ENCODE measurements at regions not wholly inside any gene's neighbourhood (a gene's known extent, or its start where the extent isn't known, plus 50 kb on each side); places are given as distances from the start of the nearest gene placed in this dataset.

DNA sequence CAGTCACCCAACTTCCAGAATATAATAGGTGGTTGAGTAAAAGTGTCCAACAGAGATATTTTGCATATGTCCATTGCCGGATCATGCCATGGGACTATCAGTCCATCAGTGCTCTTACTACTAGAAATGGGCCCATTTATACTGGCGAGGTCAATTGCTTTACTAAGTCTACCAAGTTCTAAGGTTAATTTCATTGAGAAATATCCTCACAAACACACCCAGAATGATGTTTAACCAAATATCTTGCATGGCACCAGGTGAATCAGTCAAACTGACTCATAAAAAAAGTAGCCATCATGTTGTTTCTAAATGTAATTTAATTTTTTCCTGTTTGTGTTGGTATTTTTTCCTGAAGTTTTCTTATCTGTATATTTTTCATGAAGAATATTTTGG lies 1217.0 kb downstream of the RAPGEF2 start:
- TF ChIP-seq, protein P1, sequence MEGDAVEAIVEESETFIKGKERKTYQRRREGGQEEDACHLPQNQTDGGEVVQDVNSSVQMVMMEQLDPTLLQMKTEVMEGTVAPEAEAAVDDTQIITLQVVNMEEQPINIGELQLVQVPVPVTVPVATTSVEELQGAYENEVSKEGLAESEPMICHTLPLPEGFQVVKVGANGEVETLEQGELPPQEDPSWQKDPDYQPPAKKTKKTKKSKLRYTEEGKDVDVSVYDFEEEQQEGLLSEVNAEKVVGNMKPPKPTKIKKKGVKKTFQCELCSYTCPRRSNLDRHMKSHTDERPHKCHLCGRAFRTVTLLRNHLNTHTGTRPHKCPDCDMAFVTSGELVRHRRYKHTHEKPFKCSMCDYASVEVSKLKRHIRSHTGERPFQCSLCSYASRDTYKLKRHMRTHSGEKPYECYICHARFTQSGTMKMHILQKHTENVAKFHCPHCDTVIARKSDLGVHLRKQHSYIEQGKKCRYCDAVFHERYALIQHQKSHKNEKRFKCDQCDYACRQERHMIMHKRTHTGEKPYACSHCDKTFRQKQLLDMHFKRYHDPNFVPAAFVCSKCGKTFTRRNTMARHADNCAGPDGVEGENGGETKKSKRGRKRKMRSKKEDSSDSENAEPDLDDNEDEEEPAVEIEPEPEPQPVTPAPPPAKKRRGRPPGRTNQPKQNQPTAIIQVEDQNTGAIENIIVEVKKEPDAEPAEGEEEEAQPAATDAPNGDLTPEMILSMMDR (conservative IDR thresholded peaks at IDR 0.05; ENCODE audit: low read depth, low read length) = no peak
- TF ChIP-seq EZH2 (IDR thresholded peaks at IDR 0.05; ENCODE audit: borderline replicate concordance, low read depth, low read length, poor library complexity, severe bottlenecking) = no peak

Measured in A673 (cell line).